GM23338 (cell line): ENCODE measurements at regions not wholly inside any gene's neighbourhood (a gene's known extent, or its start where the extent isn't known, plus 50 kb on each side); places are given as distances from the start of the nearest gene placed in this dataset.

ENCODE experiments used
- ATAC-seq: fragments of 200-7000 bp; cut with Tn5 transposase; 3 replicates; pipeline ENCODE4 v1.9.1; 2020
- DNase-seq: peaks from one replicate; pipeline ENCODE4 v3.0.0-alpha.2; 2015; ENCODE audit warnings: low spot score
- H2AFZ ChIP-seq: fragments of 200-600 bp; sonication (generic); 2 replicates; pipeline ENCODE4 v1.8.0; 2016; ENCODE audit warnings: antibody characterized with exemption, mild to moderate bottlenecking, moderate library complexity
- H3F3A ChIP-seq: fragments of 200-600 bp; sonication (generic); replicated peaks from 2 replicates; pipeline ENCODE4 v1.8.0; 2017; ENCODE audit warnings: antibody characterized with exemption, mixed run types, low read depth
- H3K27ac ChIP-seq: fragments of 200-600 bp; sonication (generic); 2 replicates; pipeline ENCODE4 v1.6.1; 2016; ENCODE audit warnings: low read depth
- H3K27me3 ChIP-seq: fragments of 200-600 bp; sonication (generic); 2 replicates; pipeline ENCODE4 v1.8.0; 2016; ENCODE audit warnings: mild to moderate bottlenecking, mixed run types, moderate library complexity; ENCODE audit not compliant: insufficient read depth
- H3K36me3 ChIP-seq: fragments of 200-600 bp; sonication (generic); 2 replicates; pipeline ENCODE4 v1.8.0; 2016; ENCODE audit warnings: mild to moderate bottlenecking; ENCODE audit not compliant: insufficient read depth
- H3K4me1 ChIP-seq: fragments of 200-600 bp; sonication (generic); 2 replicates; pipeline ENCODE4 v1.8.0; 2016; ENCODE audit warnings: mild to moderate bottlenecking, moderate library complexity; ENCODE audit not compliant: insufficient read depth
- H3K4me2 ChIP-seq: fragments of 200-600 bp; sonication (generic); 2 replicates; pipeline ENCODE4 v1.7.1; 2017; ENCODE audit warnings: mixed run types
- H3K4me3 ChIP-seq: fragments of 200-600 bp; sonication (generic); 2 replicates; pipeline ENCODE4 v1.6.1; 2016; ENCODE audit warnings: mixed run types
- H3K79me2 ChIP-seq: fragments of 200-600 bp; sonication (generic); replicated peaks from 2 replicates; pipeline ENCODE4 v1.8.0; 2017; ENCODE audit warnings: mild to moderate bottlenecking; ENCODE audit not compliant: insufficient read depth
- H3K9me2 ChIP-seq: fragments of 200-600 bp; sonication (generic); 2 replicates; pipeline ENCODE4 v1.8.0; 2017; ENCODE audit not compliant: insufficient read depth
- H4K20me1 ChIP-seq: fragments of 200-600 bp; sonication (generic); replicated peaks from 2 replicates; pipeline ENCODE4 v1.8.0; 2017; ENCODE audit warnings: mild to moderate bottlenecking; ENCODE audit not compliant: insufficient read depth
- H3K27ac Mint-ChIP-seq: 2 replicates; pipeline ENCODE4 v1.8.0; 2020; ENCODE audit warnings: inconsistent platforms, mild to moderate bottlenecking, moderate library complexity, mixed read lengths
- H3K27me3 Mint-ChIP-seq: 3 replicates; pipeline ENCODE4 v1.8.0; 2022; ENCODE audit warnings: low read depth, mild to moderate bottlenecking, moderate library complexity, mixed read lengths, inconsistent platforms; ENCODE audit not compliant: insufficient read depth, poor library complexity
- H3K36me3 Mint-ChIP-seq: 3 replicates; pipeline ENCODE4 v1.8.0; 2021; ENCODE audit warnings: low read depth, mild to moderate bottlenecking, inconsistent platforms, moderate library complexity, mixed read lengths
- H3K4me1 Mint-ChIP-seq: 3 replicates; pipeline ENCODE4 v1.8.0; 2020; ENCODE audit warnings: mild to moderate bottlenecking, inconsistent platforms, mixed read lengths
- H3K4me3 Mint-ChIP-seq: 3 replicates; pipeline ENCODE4 v1.8.0; 2021; ENCODE audit warnings: moderate library complexity, mild to moderate bottlenecking, inconsistent platforms, mixed read lengths
- H3K9me3 Mint-ChIP-seq: 3 replicates; pipeline ENCODE4 v1.8.0; 2020; ENCODE audit warnings: moderate library complexity, mild to moderate bottlenecking, inconsistent platforms, mixed read lengths
- CREB1 ChIP-seq: fragments of 250-450 bp; sonication (Bioruptor Pico); IDR thresholded peaks from 2 replicates; pipeline ENCODE4 v1.5.0; 2020; ENCODE audit warnings: low read depth, mild to moderate bottlenecking, moderate library complexity
- EZH2phosphoT487 ChIP-seq: fragments of 200-600 bp; sonication (generic); IDR thresholded peaks from one replicate; pipeline ENCODE4 v1.8.1; 2018; ENCODE audit warnings: antibody characterized with exemption; ENCODE audit not compliant: unreplicated experiment
- JUNB ChIP-seq: IDR thresholded peaks from one replicate; pipeline ENCODE4 v1.6.1; 2016; ENCODE audit warnings: antibody characterized with exemption; ENCODE audit not compliant: unreplicated experiment
- NANOG ChIP-seq: IDR thresholded peaks from 2 replicates; pipeline ENCODE4 v1.6.1; 2016; ENCODE audit warnings: antibody characterized with exemption, borderline replicate concordance
- REST ChIP-seq: IDR thresholded peaks from one replicate; pipeline ENCODE4 v1.6.1; 2018; ENCODE audit warnings: antibody characterized with exemption; ENCODE audit not compliant: unreplicated experiment
- ZNF462 ChIP-seq: fragments of 250-450 bp; sonication (Bioruptor Pico); IDR thresholded peaks from 2 replicates; pipeline ENCODE4 v1.5.0; 2020; ENCODE audit warnings: mild to moderate bottlenecking, moderate library complexity

GRCh38 chr10:21055339-21056135 is 158.4 kb upstream of the NEBL start:
- Histone ChIP-seq H3K4me3 (no peak overlapping the region), H3K27me3 (no peaks in the 10 kb centered on the region), H3K9me2 (no peaks in the 10 kb centered on the region; the same call in 1 of the 2 replicates), H3K36me3 (no peaks in the 10 kb centered on the region), H2AFZ (no peak overlapping the region), H3K4me2 (no peak overlapping the region), H3K27ac (no peak overlapping the region; the same call in 1 of the 2 replicates), H3F3A (no peaks in the 10 kb centered on the region), H4K20me1 (no peaks in the 10 kb centered on the region), H3K4me1 (no peaks in the 10 kb centered on the region; the same call in 1 of the 2 replicates), H3K79me2 (no peaks in the 10 kb centered on the region)
- DNase-seq = no peak
- H3K36me3 Mint-ChIP-seq = no peaks in the 10 kb centered on the region; the same call in 2 of the 3 replicates
- ATAC-seq = peak; percentile 42; the same call in 2 of the 3 replicates
- H3K9me3 Mint-ChIP-seq = peaks cover 3% of the 10 kb centered on the region
- H3K4me3 Mint-ChIP-seq = no peak overlapping the region
- H3K27me3 Mint-ChIP-seq = no peaks in the 10 kb centered on the region
- no peaks in the 10 kb centered on the region; the same call in 2 of the 3 replicates for H3K4me1 Mint-ChIP-seq
- no peak for TF ChIP-seq NANOG
- TF ChIP-seq ZNF462 = no peak
- no peak for TF ChIP-seq JUNB
- no peak for TF ChIP-seq CREB1
- no peak for TF ChIP-seq REST
- TF ChIP-seq EZH2phosphoT487 = no peak
- no peak overlapping the region for H3K27ac Mint-ChIP-seq
